WTC11 (cell line): ENCODE measurements at regions not wholly inside any gene's neighbourhood (a gene's known extent, or its start where the extent isn't known, plus 50 kb on each side); places are given as distances from the start of the nearest gene placed in this dataset.

ENCODE experiments used
- CBFB ChIP-seq: sonication (generic); formaldehyde crosslinking; IDR thresholded peaks from 2 replicates; pipeline ENCODE4 v1.8.1; 2022; ENCODE audit warnings: mild to moderate bottlenecking, low read depth, missing genetic modification reagents
- HMGXB4 ChIP-seq: sonication (generic); formaldehyde crosslinking; IDR thresholded peaks from 2 replicates; pipeline ENCODE4 v1.8.1; 2023; ENCODE audit warnings: mild to moderate bottlenecking, moderate library complexity, missing genetic modification reagents
- JUN ChIP-seq: sonication (generic); formaldehyde crosslinking; IDR thresholded peaks from 2 replicates; pipeline ENCODE4 v1.8.0; 2023; ENCODE audit warnings: mild to moderate bottlenecking, missing genetic modification reagents
- NFYB ChIP-seq: sonication (generic); formaldehyde crosslinking; conservative IDR thresholded peaks from 2 replicates; pipeline ENCODE4 v1.8.0; 2022; ENCODE audit warnings: low read depth, missing genetic modification reagents
- ZNF671 ChIP-seq: fragments of 250-450 bp; sonication (Bioruptor Pico); IDR thresholded peaks from 2 replicates; pipeline ENCODE4 v1.8.0; 2021; ENCODE audit warnings: mild to moderate bottlenecking
- TF ChIP-seq, protein P1 (sequence below): sonication (generic); formaldehyde crosslinking; IDR thresholded peaks from 2 replicates; pipeline ENCODE4 v1.8.1; 2022; ENCODE audit warnings: mild to moderate bottlenecking, missing genetic modification reagents, moderate library complexity, borderline replicate concordance
- TF ChIP-seq, protein P2 (sequence below): sonication (generic); formaldehyde crosslinking; IDR thresholded peaks from 2 replicates; pipeline ENCODE4 v1.8.1; 2023; ENCODE audit warnings: mild to moderate bottlenecking, missing genetic modification reagents, moderate library complexity
- TF ChIP-seq, protein P3 (sequence below): fragments of 200-600 bp; IDR thresholded peaks from 2 replicates; pipeline ENCODE4 v1.8.0; 2022; ENCODE audit warnings: antibody characterized with exemption

GRCh38 chr2:146238254-146238966 is 1606.4 kb upstream of the ACVR2A start:
- TF ChIP-seq ZNF671 (CRISPR knock-in tag), result no peak
- TF ChIP-seq JUN (CRISPR knock-in tag), result no peak
- TF ChIP-seq, protein P1, sequence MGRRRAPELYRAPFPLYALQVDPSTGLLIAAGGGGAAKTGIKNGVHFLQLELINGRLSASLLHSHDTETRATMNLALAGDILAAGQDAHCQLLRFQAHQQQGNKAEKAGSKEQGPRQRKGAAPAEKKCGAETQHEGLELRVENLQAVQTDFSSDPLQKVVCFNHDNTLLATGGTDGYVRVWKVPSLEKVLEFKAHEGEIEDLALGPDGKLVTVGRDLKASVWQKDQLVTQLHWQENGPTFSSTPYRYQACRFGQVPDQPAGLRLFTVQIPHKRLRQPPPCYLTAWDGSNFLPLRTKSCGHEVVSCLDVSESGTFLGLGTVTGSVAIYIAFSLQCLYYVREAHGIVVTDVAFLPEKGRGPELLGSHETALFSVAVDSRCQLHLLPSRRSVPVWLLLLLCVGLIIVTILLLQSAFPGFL (CRISPR knock-in tag), result no peak
- no peak for TF ChIP-seq CBFB
- TF ChIP-seq, protein P2, sequence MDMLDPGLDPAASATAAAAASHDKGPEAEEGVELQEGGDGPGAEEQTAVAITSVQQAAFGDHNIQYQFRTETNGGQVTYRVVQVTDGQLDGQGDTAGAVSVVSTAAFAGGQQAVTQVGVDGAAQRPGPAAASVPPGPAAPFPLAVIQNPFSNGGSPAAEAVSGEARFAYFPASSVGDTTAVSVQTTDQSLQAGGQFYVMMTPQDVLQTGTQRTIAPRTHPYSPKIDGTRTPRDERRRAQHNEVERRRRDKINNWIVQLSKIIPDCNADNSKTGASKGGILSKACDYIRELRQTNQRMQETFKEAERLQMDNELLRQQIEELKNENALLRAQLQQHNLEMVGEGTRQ (CRISPR knock-in tag), result no peak
- TF ChIP-seq NFYB (CRISPR knock-in tag), result no peak
- TF ChIP-seq, protein P3, sequence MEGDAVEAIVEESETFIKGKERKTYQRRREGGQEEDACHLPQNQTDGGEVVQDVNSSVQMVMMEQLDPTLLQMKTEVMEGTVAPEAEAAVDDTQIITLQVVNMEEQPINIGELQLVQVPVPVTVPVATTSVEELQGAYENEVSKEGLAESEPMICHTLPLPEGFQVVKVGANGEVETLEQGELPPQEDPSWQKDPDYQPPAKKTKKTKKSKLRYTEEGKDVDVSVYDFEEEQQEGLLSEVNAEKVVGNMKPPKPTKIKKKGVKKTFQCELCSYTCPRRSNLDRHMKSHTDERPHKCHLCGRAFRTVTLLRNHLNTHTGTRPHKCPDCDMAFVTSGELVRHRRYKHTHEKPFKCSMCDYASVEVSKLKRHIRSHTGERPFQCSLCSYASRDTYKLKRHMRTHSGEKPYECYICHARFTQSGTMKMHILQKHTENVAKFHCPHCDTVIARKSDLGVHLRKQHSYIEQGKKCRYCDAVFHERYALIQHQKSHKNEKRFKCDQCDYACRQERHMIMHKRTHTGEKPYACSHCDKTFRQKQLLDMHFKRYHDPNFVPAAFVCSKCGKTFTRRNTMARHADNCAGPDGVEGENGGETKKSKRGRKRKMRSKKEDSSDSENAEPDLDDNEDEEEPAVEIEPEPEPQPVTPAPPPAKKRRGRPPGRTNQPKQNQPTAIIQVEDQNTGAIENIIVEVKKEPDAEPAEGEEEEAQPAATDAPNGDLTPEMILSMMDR, result no peak
- TF ChIP-seq HMGXB4 (CRISPR knock-in tag), result no peak
